ENCODE measurements at regions not wholly inside any gene's neighbourhood (a gene's known extent, or its start where the extent isn't known, plus 50 kb on each side); places are given as distances from the start of the nearest gene placed in this dataset.

GRCh38 chr1:87182611-87183010 lies 146.1 kb upstream of the LMO4 start:
- no peak for TF ChIP-seq BCL11A (IDR thresholded peaks at IDR 0.05; ENCODE audit: low read depth in 2 of 2, low read length in 2 of 2)
- no peak for TF ChIP-seq POLR2A (IDR thresholded peaks at IDR 0.05; ENCODE audit: control extremely low read depth in 1 of 2, low read depth in 2 of 2, low read length in 2 of 2)
- TF ChIP-seq, protein P1, sequence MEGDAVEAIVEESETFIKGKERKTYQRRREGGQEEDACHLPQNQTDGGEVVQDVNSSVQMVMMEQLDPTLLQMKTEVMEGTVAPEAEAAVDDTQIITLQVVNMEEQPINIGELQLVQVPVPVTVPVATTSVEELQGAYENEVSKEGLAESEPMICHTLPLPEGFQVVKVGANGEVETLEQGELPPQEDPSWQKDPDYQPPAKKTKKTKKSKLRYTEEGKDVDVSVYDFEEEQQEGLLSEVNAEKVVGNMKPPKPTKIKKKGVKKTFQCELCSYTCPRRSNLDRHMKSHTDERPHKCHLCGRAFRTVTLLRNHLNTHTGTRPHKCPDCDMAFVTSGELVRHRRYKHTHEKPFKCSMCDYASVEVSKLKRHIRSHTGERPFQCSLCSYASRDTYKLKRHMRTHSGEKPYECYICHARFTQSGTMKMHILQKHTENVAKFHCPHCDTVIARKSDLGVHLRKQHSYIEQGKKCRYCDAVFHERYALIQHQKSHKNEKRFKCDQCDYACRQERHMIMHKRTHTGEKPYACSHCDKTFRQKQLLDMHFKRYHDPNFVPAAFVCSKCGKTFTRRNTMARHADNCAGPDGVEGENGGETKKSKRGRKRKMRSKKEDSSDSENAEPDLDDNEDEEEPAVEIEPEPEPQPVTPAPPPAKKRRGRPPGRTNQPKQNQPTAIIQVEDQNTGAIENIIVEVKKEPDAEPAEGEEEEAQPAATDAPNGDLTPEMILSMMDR (IDR thresholded peaks at IDR 0.05; ENCODE audit: control extremely low read depth in 1 of 3, insufficient read depth in 1 of 3, low read depth in 1 of 3, low read length in 3 of 3): no peak
- TF ChIP-seq EZH2 (IDR thresholded peaks at IDR 0.05; ENCODE audit: low read depth, low read length, severe bottlenecking): no peak
- TF ChIP-seq SIN3A (conservative IDR thresholded peaks at IDR 0.05 in 1 of 2, IDR thresholded peaks at IDR 0.05 in 1 of 2; ENCODE audit: low read depth in 1 of 2, low read length in 2 of 2): no peak
- TF ChIP-seq JUND (IDR thresholded peaks at IDR 0.05; ENCODE audit: low read length): no peak
- TF ChIP-seq CBX5 (IDR thresholded peaks at IDR 0.05; ENCODE audit: low read depth, low read length): no peak
- TF ChIP-seq ZNF274 (IDR thresholded peaks at IDR 0.05; ENCODE audit: borderline replicate concordance, extremely low read depth, low read length): no peak
- TF ChIP-seq, protein P2, sequence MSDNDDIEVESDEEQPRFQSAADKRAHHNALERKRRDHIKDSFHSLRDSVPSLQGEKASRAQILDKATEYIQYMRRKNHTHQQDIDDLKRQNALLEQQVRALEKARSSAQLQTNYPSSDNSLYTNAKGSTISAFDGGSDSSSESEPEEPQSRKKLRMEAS (IDR thresholded peaks at IDR 0.05): no peak
- no peak for TF ChIP-seq TEAD4 (IDR thresholded peaks at IDR 0.05; ENCODE audit: low read depth, low read length)
- no peak for TF ChIP-seq KDM1A (IDR thresholded peaks at IDR 0.05; ENCODE audit: borderline replicate concordance, low read length)
- TF ChIP-seq E2F6 (IDR thresholded peaks at IDR 0.05): no peak
- TF ChIP-seq, protein P3, sequence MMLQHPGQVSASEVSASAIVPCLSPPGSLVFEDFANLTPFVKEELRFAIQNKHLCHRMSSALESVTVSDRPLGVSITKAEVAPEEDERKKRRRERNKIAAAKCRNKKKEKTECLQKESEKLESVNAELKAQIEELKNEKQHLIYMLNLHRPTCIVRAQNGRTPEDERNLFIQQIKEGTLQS (IDR thresholded peaks at IDR 0.05; ENCODE audit: insufficient read depth, low read depth, low read length): no peak
